ENCODE measurements at regions not wholly inside any gene's neighbourhood (a gene's known extent, or its start where the extent isn't known, plus 50 kb on each side); places are given as distances from the start of the nearest gene placed in this dataset.
"Not testable (repeated sequence)": the region's sequence is repeated elsewhere in the genome, so short reads cannot be mapped to it uniquely, and the experiment has no call there.

- DNase-seq: no peak
These were observed 913.9 kb upstream of the AUTS2 start for GRCh38 chr7:68684246-68684839.

GRCh38 chr7:68684996-68685395 is 913.3 kb upstream of the AUTS2 start:
- DNase-seq: no peak

GRCh38 chr7:68688416-68689086 is 909.7 kb upstream of the AUTS2 start:
- DNase-seq: no peak

- DNase-seq: no peak
These were observed 909.2 kb upstream of the AUTS2 start for GRCh38 chr7:68689087-68689433.

- DNase-seq: no peak
These were observed 906.7 kb upstream of the AUTS2 start for GRCh38 chr7:68691261-68692216.

- no peak for DNase-seq
These were observed 905.8 kb upstream of the AUTS2 start for GRCh38 chr7:68692511-68692910.

- DNase-seq: no peak
These were observed 903.6 kb upstream of the AUTS2 start for GRCh38 chr7:68694656-68695055.

GRCh38 chr7:68697796-68698280 is 900.4 kb upstream of the AUTS2 start:
- DNase-seq: no peak

GRCh38 chr7:68699090-68699711 is 899.1 kb upstream of the AUTS2 start:
- no peak for DNase-seq

GRCh38 chr7:68700414-68700813 is 897.9 kb upstream of the AUTS2 start:
- no peak for DNase-seq

GRCh38 chr7:68706291-68706690 is 892.0 kb upstream of the AUTS2 start:
- DNase-seq: no peak

- no peak for DNase-seq
These were observed 891.1 kb upstream of the AUTS2 start for GRCh38 chr7:68707159-68707558.

- no peak for DNase-seq
These were observed 890.3 kb upstream of the AUTS2 start for GRCh38 chr7:68707958-68708357.

- DNase-seq: no peak
These were observed 885.2 kb upstream of the AUTS2 start for GRCh38 chr7:68712956-68713495.

- not testable (repeated sequence) for DNase-seq
These were observed 884.1 kb upstream of the AUTS2 start for GRCh38 chr7:68714135-68714534.

- no peak for DNase-seq
These were observed 882.4 kb upstream of the AUTS2 start for GRCh38 chr7:68715907-68716306.

GRCh38 chr7:68717176-68717575 is 881.1 kb upstream of the AUTS2 start:
- DNase-seq: no peak

GRCh38 chr7:68718097-68718551 is 880.2 kb upstream of the AUTS2 start:
- no peak for DNase-seq

- DNase-seq: no peak
These were observed 877.6 kb upstream of the AUTS2 start for GRCh38 chr7:68720697-68721096.

- no peak for DNase-seq
These were observed 876.2 kb upstream of the AUTS2 start for GRCh38 chr7:68722044-68722443.

GRCh38 chr7:68724965-68725364 is 873.3 kb upstream of the AUTS2 start:
- no peak for DNase-seq
